NCI-H526 (cell line): ENCODE measurements at regions not wholly inside any gene's neighbourhood (a gene's known extent, or its start where the extent isn't known, plus 50 kb on each side); places are given as distances from the start of the nearest gene placed in this dataset.

Experiments
- DNase-seq, 2 experiments: peaks; one replicate each; lab custom pipeline; 2025; lab: John Stamatoyannopoulos, UW

GRCh38 chr21:28644762-28645161 lies 347.9 kb downstream of the LTN1 start:
- DNase-seq: no peak

- no peak for DNase-seq
Measured at GRCh38 chr21:28642891-28643290, 349.8 kb downstream of the LTN1 start.

- DNase-seq: no peak
Measured at GRCh38 chr21:28641731-28642130, 350.9 kb downstream of the LTN1 start.

- DNase-seq: no peak
Measured at GRCh38 chr21:28640326-28640725, 352.4 kb downstream of the LTN1 start.

- no peak for DNase-seq
Measured at GRCh38 chr21:28639737-28640136, 352.9 kb downstream of the LTN1 start.

GRCh38 chr21:28636752-28637691 lies 355.7 kb downstream of the LTN1 start:
- no peak for DNase-seq

GRCh38 chr21:28635541-28635940 lies 357.1 kb downstream of the LTN1 start:
- DNase-seq: no peak

GRCh38 chr21:28633839-28634555 lies 358.7 kb downstream of the LTN1 start:
- DNase-seq: no peak

GRCh38 chr21:28632755-28633408 lies 359.8 kb downstream of the LTN1 start:
- no peak for DNase-seq

- DNase-seq: no peak
Measured at GRCh38 chr21:28627691-28628090, 365.0 kb downstream of the LTN1 start.

- DNase-seq: no peak
Measured at GRCh38 chr21:28627261-28627660, 365.4 kb downstream of the LTN1 start.

GRCh38 chr21:28624626-28625025 lies 368.1 kb downstream of the LTN1 start:
- DNase-seq: no peak

- no peak for DNase-seq
Measured at GRCh38 chr21:28617300-28617699, 375.4 kb downstream of the LTN1 start.

GRCh38 chr21:28615276-28615675 lies 377.4 kb downstream of the LTN1 start:
- DNase-seq: no peak

- DNase-seq: no peak
Measured at GRCh38 chr21:28614791-28615190, 377.9 kb downstream of the LTN1 start.

- no peak for DNase-seq
Measured at GRCh38 chr21:28608646-28609045, 384.0 kb downstream of the LTN1 start.

- DNase-seq: no peak
Measured at GRCh38 chr21:28607545-28607944, 385.1 kb downstream of the LTN1 start.

GRCh38 chr21:28604946-28605537 lies 387.6 kb downstream of the LTN1 start:
- DNase-seq: no peak

- DNase-seq: no peak
Measured at GRCh38 chr21:28602546-28602945, 390.1 kb downstream of the LTN1 start.

GRCh38 chr21:28598214-28598613 lies 394.5 kb downstream of the LTN1 start:
- DNase-seq: no peak

GRCh38 chr21:28592205-28592865 lies 400.3 kb downstream of the LTN1 start:
- no peak for DNase-seq

- DNase-seq: no peak
Measured at GRCh38 chr21:28590676-28591075, 402.0 kb downstream of the LTN1 start.
